Gastrocnemius medialis (tissue), 4 donors: ENCODE measurements at regions not wholly inside any gene's neighbourhood (a gene's known extent, or its start where the extent isn't known, plus 50 kb on each side); places are given as distances from the start of the nearest gene placed in this dataset.

Experiments used
- CTCF ChIP-seq, 5 experiments: fragments of 450-650 bp in 3 of 5; fragments of 200-600 bp in 2 of 5; sonication (generic) in 2 of 5; IDR thresholded peaks in 4 of 5; conservative IDR thresholded peaks in 1 of 5; 1 replicate in 4 of 5; 2 replicates in 1 of 5; pipeline ENCODE4 v1.5.1; 2016 to 2019; ENCODE audit warnings: antibody characterized with exemption in 5 of 5, mild to moderate bottlenecking in 3 of 5, moderate library complexity in 3 of 5
- POLR2A ChIP-seq, 2 donors: fragments of 450-650 bp; IDR thresholded peaks; one replicate each; pipeline ENCODE4 v1.6.1; 2017; ENCODE audit warnings: antibody characterized with exemption in 2 of 2, mild to moderate bottlenecking in 2 of 2, moderate library complexity in 2 of 2

GRCh38 chr20:52309181-52309580, 117.6 kb upstream of the ZFP64 start:
- no peak for TF ChIP-seq CTCF (IDR thresholded peaks at IDR 0.05 in 4 of 5, conservative IDR thresholded peaks at IDR 0.05 in 1 of 5)
- TF ChIP-seq POLR2A (IDR thresholded peaks at IDR 0.05): no peak
